Fibroblast of pulmonary artery (primary cell): ENCODE measurements at regions not wholly inside any gene's neighbourhood (a gene's known extent, or its start where the extent isn't known, plus 50 kb on each side); places are given as distances from the start of the nearest gene placed in this dataset.

Source experiments
- DNase-seq: peaks from one replicate; pipeline ENCODE4 v3.0.0-alpha.2; 2010; ENCODE audit warnings: low read depth
- H3K4me3 ChIP-seq: replicated peaks from 2 replicates; pipeline ENCODE4 v1.5.1; 2011; ENCODE audit warnings: low read depth, mild to moderate bottlenecking, control low read depth, low read length, moderate library complexity
- CTCF ChIP-seq: IDR thresholded peaks from 2 replicates; pipeline ENCODE4 v1.5.1; 2011; ENCODE audit warnings: mild to moderate bottlenecking, control low read depth, low read length, inconsistent platforms; ENCODE audit errors: missing control alignments

- no peak for DNase-seq
- no peak overlapping the region for H3K4me3 ChIP-seq
- no peak for TF ChIP-seq CTCF
Measured at GRCh38 chr5:2861605-2862004, 110.1 kb upstream of the IRX2 start.

DNA sequence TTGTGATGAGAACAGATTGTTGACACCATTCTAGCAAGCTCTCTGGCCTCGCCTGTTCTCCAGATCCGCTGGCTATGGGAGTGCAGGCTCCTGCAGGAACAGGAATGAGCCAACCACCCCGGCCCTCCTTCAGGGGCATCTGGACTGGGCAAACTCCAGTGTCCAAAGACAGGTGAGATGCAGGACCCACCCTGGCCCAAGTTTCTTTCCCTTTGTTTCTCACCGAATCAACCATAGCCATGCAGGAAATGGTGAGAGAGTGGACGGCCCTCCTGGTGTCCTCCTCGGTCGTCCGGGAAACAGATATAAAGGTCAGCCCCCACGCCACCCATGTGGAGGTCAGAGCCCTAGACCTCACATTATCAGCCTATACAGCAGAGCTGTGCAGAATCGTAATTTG lies 108.6 kb upstream of the IRX2 start:
- no peak for TF ChIP-seq CTCF
- H3K4me3 ChIP-seq: no peak overlapping the region

DNA sequence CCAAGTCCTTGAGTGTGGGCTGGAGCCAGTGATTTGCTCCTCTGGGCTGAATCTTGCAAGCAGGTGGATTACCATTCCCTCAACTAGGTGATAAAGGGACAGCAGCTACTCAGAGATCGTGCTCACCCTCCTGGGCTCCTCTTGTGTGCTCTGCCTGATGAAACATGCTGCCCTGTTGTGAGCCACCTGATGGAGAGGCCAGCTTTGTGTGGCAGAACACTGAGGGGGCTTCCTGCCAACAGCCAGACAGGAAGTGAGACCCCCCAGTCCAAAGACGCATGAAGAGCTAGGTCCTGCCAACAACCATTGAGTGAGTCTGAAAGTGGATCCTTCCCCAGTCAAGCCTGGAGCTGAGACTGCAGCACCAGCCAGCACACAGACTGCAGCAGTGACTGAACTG lies 106.4 kb upstream of the IRX2 start:
- no peak overlapping the region for H3K4me3 ChIP-seq
- TF ChIP-seq CTCF: no peak
- no peak for DNase-seq

More for the DNA sequence above, 108.6 kb upstream of the IRX2 start:
- no peak for DNase-seq

- no peak for DNase-seq
- no peak for TF ChIP-seq CTCF
- no peak overlapping the region for H3K4me3 ChIP-seq
Measured at GRCh38 chr5:2856206-2856605, 104.7 kb upstream of the IRX2 start.

DNA sequence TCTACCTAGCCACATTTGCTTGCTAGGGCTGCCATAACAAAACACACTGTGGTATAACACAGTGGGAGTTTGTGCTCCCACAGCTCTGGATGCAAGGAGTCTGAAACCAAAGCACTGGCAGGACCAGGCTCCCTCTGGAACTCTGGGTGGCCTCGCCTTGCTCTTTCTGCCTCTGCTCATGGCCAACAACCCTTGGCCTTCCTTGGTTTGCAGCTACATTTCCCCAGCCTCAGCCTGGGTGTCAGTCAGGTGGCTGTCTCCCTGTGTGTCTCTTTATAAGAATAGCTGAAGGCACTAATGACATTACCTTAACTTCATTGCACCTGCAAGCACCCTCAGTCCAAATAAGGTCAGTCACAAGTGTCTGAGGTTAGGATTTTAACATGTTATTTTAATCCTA lies 101.0 kb upstream of the IRX2 start:
- TF ChIP-seq CTCF: no peak
- no peak overlapping the region for H3K4me3 ChIP-seq
- DNase-seq: no peak

DNA sequence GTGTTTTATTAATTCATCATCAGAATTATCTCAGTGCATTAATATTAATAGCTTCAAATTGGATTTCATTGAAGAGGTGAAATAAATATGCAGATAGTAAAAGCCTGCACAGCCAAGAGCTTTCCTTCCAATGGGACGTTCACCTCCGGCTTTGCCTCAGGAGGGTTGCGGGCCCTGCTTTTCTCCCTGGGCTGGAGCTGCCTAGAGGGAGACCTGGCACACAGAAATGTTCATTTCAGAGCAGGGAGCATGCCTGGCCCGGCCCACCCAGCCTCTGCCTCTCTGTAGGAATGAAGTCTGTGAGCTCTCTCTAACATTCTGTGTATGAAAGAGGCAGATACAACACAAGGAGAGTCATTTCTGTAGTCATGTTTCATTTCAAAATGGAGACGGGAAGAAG lies 100.4 kb upstream of the IRX2 start:
- H3K4me3 ChIP-seq: no peak overlapping the region
- TF ChIP-seq CTCF: no peak
- DNase-seq: no peak

GRCh38 chr5:2849429-2849828 lies 98.0 kb upstream of the IRX2 start:
- no peak for DNase-seq
- no peak for TF ChIP-seq CTCF

More at GRCh38 chr5:2849429-2849828, 98.0 kb upstream of the IRX2 start:
- no peak overlapping the region for H3K4me3 ChIP-seq
